IPS-18a (cell line): ENCODE measurements at regions not wholly inside any gene's neighbourhood (a gene's known extent, or its start where the extent isn't known, plus 50 kb on each side); places are given as distances from the start of the nearest gene placed in this dataset.
"Not testable (repeated sequence)": the region's sequence is repeated elsewhere in the genome, so short reads cannot be mapped to it uniquely, and the experiment has no call there.

Experiments used
- H3K27ac ChIP-seq: one replicate; pipeline ENCODE4 v1.5.1; 2013; ENCODE audit warnings: low read length
- H3K27me3 ChIP-seq: one replicate; pipeline ENCODE4 v1.6.1; 2013; ENCODE audit warnings: mild to moderate bottlenecking, low read length; ENCODE audit not compliant: control insufficient read depth, insufficient read depth
- H3K36me3 ChIP-seq: one replicate; pipeline ENCODE4 v1.6.1; 2013; ENCODE audit warnings: low read depth, low read length; ENCODE audit not compliant: control insufficient read depth
- H3K4me1 ChIP-seq: one replicate; pipeline ENCODE4 v1.6.1; 2013; ENCODE audit warnings: low read depth, low read length; ENCODE audit not compliant: control insufficient read depth
- H3K4me3 ChIP-seq: one replicate; pipeline ENCODE4 v1.5.1; 2013; ENCODE audit warnings: low read length
- H3K9ac ChIP-seq: one replicate; pipeline ENCODE4 v1.6.1; 2013; ENCODE audit warnings: mild to moderate bottlenecking, low read length, moderate library complexity
- H3K9me3 ChIP-seq: one replicate; pipeline ENCODE4 v1.6.1; 2013; ENCODE audit warnings: low read depth, low read length; ENCODE audit not compliant: control insufficient read depth

DNA sequence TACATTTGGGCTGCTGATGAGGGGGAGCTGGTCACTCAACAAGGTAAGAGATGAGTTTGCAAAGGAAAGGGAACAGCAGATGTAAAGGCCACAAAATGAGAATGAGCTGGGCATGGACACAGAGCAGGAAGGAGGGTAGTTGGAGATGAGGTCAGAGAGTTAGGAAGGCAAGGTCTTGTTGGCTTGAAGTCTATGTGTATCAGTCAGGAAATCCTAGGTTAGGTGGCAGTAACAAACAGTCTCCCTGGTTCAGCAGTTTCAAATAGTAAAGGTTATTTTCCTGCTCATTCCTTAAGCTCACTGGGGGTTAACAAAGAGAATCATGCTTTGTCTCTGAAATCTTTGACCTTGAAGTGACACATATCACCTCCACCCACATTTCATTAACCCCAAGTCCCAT, 58.3 kb upstream of the ARL4C start:
- Histone ChIP-seq H3K4me1 (peaks cover 2% of the 10 kb centered on the region), H3K27me3 (peaks cover 2% of the 10 kb centered on the region), H3K9ac (no peak overlapping the region), H3K9me3 (no peaks in the 10 kb centered on the region), H3K27ac (no peak overlapping the region), H3K4me3 (no peak overlapping the region), H3K36me3 (no peaks in the 10 kb centered on the region)

DNA sequence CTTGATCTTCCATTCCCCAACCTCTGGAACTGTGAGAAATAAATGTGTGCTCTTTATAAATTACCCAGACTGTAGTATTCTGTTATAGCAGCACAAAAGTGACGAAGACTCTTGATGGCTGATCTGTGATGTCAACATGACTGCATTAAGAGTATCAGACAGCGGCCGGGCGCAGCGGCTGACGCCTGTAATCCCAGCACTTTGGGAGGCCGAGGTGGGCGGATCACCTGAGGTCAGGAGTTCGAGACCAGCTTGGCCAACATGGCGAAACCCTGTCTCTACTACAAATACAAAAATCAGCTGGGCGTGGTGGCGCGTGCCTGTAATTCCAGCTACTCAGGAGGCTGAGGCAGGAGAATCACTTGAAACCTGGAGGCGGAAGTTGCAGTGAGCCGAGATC, 56.3 kb upstream of the ARL4C start:
- H3K9me3 ChIP-seq, H3K27me3 ChIP-seq, H3K9ac ChIP-seq, H3K36me3 ChIP-seq, H3K4me3 ChIP-seq, H3K27ac ChIP-seq: not testable (repeated sequence)
- peaks cover 17% of the 10 kb centered on the region for H3K4me1 ChIP-seq

DNA sequence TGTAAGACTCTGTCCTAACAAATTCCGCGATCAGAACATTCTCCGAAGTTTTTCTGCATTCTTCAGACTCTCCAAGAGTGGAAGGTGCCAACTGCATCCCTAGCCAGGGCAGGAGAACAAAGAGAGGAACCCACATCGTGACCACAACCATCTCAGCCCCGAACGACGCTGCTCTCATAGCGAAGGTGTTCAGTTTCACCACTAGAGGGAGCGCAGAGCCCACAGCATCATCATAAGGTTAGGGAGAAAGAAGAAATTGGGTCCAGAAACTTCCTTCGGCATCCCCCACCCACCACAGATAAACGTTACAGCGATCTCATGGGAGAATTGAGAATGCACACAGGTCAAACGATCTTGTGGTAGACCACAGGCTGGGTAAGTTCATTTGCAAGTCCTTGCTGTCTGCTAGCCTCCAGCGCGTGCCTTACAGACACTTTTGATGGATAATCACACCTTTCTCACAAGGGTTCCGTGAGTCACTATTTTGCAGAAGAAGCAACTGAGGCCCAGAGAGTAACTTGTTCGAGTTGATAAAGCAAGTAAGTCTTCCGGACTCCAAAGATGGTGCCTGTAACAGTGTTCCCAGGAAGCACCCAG, 53.7 kb upstream of the ARL4C start:
- H3K9me3 ChIP-seq = no peaks in the 10 kb centered on the region
- no peak overlapping the region for H3K27ac ChIP-seq
- no peak overlapping the region for H3K9ac ChIP-seq
- no peaks in the 10 kb centered on the region for H3K36me3 ChIP-seq
- H3K27me3 ChIP-seq = peaks cover 8% of the 10 kb centered on the region
- no peak overlapping the region for H3K4me3 ChIP-seq
- peaks cover 28% of the 10 kb centered on the region for H3K4me1 ChIP-seq

DNA sequence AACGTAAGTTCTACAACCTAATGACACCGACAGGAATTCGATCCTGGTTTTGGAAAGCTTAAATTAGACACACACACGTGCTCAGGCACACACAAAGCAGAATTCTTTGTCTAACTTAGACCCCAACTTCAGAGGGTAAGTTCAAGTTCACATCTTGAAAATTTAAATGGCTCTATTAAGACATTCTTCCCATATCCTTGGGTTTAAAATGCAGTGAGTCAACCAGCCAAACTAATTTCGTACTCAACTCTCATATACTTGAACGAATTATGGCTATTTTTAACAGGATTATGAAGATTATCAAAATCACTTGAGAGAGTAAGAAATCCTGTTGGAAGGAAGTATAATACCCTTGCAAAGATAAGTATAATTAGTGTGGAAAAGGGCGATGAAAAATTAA, 53.2 kb upstream of the ARL4C start:
- peaks cover 8% of the 10 kb centered on the region for H3K27me3 ChIP-seq
- H3K9ac ChIP-seq = no peak overlapping the region
- no peaks in the 10 kb centered on the region for H3K36me3 ChIP-seq
- peaks cover 34% of the 10 kb centered on the region for H3K4me1 ChIP-seq
- no peaks in the 10 kb centered on the region for H3K9me3 ChIP-seq
- H3K4me3 ChIP-seq = no peak overlapping the region
- H3K27ac ChIP-seq = no peak overlapping the region

DNA sequence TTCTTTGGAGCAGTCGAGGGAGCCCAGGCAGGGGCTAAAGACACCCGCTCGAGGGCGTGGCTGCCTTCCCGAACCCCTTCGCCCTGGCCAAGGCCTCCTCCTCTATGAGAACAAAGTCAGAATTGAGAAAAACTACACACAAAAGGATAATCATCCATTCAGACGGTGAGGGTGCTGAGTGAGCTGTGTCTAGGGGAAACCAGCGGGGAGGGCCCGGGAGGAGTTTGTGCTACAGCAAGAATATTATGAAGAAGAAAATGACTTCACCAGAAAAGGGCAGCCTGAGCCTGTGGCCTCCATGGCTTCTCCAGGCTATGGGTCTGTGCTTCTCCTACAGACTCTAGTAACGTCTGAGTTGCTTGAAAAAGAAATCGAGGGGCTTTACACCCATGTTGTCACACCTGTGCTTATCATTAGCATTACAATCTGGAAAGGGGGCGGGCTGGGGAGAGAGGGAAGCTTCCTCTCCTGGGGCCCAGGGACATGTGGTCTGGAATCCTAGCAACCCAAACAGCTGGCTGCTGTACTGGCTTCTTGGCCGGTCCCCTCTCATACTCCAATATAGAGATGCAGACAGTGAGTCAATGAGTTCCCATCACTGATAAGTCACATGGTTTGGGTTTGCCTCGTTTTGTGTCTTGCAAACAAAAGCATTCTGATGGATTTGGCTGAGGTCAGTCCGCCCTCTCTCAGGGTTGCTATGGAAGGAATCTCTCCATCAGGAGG, 52.0 kb upstream of the ARL4C start:
- H3K27ac ChIP-seq = no peak overlapping the region
- H3K27me3 ChIP-seq = peaks cover 14% of the 10 kb centered on the region
- no peak overlapping the region for H3K4me3 ChIP-seq
- peaks cover 35% of the 10 kb centered on the region for H3K4me1 ChIP-seq
- no peak overlapping the region for H3K9ac ChIP-seq
- no peaks in the 10 kb centered on the region for H3K9me3 ChIP-seq
- H3K36me3 ChIP-seq = no peaks in the 10 kb centered on the region

DNA sequence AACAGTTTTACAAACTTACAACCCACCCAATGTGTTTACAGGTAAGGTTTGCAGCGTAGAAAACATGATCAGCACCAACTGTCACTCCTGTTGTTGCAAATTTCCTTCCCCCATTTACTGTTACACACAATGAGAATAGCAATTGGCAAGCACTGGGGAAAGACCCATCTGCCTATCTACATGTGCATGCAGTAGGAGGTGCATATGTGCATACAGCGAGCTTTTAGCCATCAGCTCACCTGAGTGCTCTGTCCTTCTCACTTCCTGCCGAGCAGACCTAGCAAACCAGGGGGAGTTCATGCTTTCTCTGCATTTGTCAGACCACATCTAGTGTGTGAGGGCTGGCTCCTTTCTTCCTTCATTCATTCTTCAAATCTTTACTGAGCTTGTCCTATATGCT, 49.9 kb upstream of the ARL4C start:
- H3K9ac ChIP-seq = no peak overlapping the region
- H3K27ac ChIP-seq = no peak overlapping the region
- H3K4me1 ChIP-seq = peaks cover 35% of the 10 kb centered on the region
- H3K27me3 ChIP-seq = peaks cover 14% of the 10 kb centered on the region
- H3K4me3 ChIP-seq = no peak overlapping the region
- H3K9me3 ChIP-seq = no peaks in the 10 kb centered on the region
- no peaks in the 10 kb centered on the region for H3K36me3 ChIP-seq
